GM10248 (cell line): ENCODE measurements at regions not wholly inside any gene's neighbourhood (a gene's known extent, or its start where the extent isn't known, plus 50 kb on each side); places are given as distances from the start of the nearest gene placed in this dataset.

Experiments used
- CTCF ChIA-PET: fragments of 300-600 bp; sonication (Branson Sonifier 250); formaldehyde crosslinking; extraction: SDS; loops from one replicate; lab custom pipeline; 2021; ENCODE audit warnings: antibody characterized with exemption; lab: Yijun Ruan, JAX
- POLR2A ChIA-PET: fragments of 350-650 bp; sonication (Branson Sonifier 250); formaldehyde crosslinking; extraction: SDS; loops from one replicate; lab custom pipeline; 2020; ENCODE audit warnings: antibody characterized with exemption; lab: Yijun Ruan, JAX
- DNase-seq: peaks from one replicate; pipeline ENCODE4 v3.0.0; 2012; ENCODE audit errors: extremely low spot score
- CTCF ChIP-seq: IDR thresholded peaks from 2 replicates; pipeline ENCODE4 v1.5.1; 2012; ENCODE audit warnings: mild to moderate bottlenecking, low read depth; ENCODE audit errors: extremely low read depth, missing control alignments, control extremely low read depth

- ChIA-PET CTCF (no interaction called here), POLR2A (no interaction called here)
- DNase-seq = no peak
- no peak for TF ChIP-seq CTCF
Measured at GRCh38 chr2:193581807-193582206, 1387.1 kb upstream of the TMEFF2 start.

- DNase-seq = no peak
- ChIA-PET CTCF (no interaction called here), POLR2A (no interaction called here)
- TF ChIP-seq CTCF = no peak
Measured at GRCh38 chr2:193580176-193580950, 1385.6 kb upstream of the TMEFF2 start.

- no peak for TF ChIP-seq CTCF
- CTCF ChIA-PET = interaction anchor here (1.1 to 1.5 kb wide), 3 partner anchors 16 to 27 kb away, joined by 3 to 4 read pairs (median 3); no protein-coding TSS in a partner anchor
- DNase-seq = no peak
- POLR2A ChIA-PET = no interaction called here
Measured at GRCh38 chr2:193566886-193567285, 1372.2 kb upstream of the TMEFF2 start.

- no peak for TF ChIP-seq CTCF
- DNase-seq = no peak
- ChIA-PET POLR2A (no interaction called here), CTCF (interaction anchor here (1.1 to 1.5 kb wide), 3 partner anchors 15 to 28 kb away, joined by 3 to 4 read pairs (median 3); no protein-coding TSS in a partner anchor)
Measured at GRCh38 chr2:193566276-193566675, 1371.5 kb upstream of the TMEFF2 start.

- DNase-seq = no peak
- CTCF ChIA-PET = no interaction called here
- POLR2A ChIA-PET = no interaction called here
- TF ChIP-seq CTCF = no peak
Measured at GRCh38 chr2:193562031-193562430, 1367.3 kb upstream of the TMEFF2 start.

GRCh38 chr2:193561054-193561453 lies 1366.3 kb upstream of the TMEFF2 start:
- POLR2A ChIA-PET = no interaction called here
- TF ChIP-seq CTCF = no peak
- CTCF ChIA-PET = no interaction called here
- no peak for DNase-seq
